Stimulated activated CD4-positive, alpha-beta T cell treated with anti-CD3 and anti-CD28 coated beads, Interleukin-2, amount 100 ng/mL, for 48 hours (primary cell): ENCODE measurements at regions not wholly inside any gene's neighbourhood (a gene's known extent, or its start where the extent isn't known, plus 50 kb on each side); places are given as distances from the start of the nearest gene placed in this dataset.

Experiments
- DNase-seq, 2 donors: peaks; one replicate each; pipeline ENCODE4 v3.0.0-alpha.2; 2020

DNA sequence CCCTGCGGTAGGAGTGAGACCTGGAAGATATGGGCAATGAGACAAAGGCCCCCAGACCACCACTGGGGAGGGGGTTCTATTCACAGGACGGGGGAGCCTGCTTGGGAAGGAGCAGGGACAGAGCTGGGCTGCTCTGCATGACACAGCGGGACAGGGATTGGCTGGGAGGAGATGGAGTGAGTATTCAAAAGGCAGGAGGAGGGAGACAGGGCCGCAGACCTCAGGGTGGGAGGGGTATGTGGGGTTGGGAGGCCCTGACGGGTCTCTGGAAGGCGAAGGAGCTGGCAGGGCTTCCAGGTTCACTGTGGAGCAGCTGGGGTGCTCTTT is 60.8 kb upstream of the RPS6KA2 start:
- DNase-seq: no peak

- no peak for DNase-seq
Observed at GRCh38 chr6:166687070-166687878, 60.2 kb upstream of the RPS6KA2 start.

DNA sequence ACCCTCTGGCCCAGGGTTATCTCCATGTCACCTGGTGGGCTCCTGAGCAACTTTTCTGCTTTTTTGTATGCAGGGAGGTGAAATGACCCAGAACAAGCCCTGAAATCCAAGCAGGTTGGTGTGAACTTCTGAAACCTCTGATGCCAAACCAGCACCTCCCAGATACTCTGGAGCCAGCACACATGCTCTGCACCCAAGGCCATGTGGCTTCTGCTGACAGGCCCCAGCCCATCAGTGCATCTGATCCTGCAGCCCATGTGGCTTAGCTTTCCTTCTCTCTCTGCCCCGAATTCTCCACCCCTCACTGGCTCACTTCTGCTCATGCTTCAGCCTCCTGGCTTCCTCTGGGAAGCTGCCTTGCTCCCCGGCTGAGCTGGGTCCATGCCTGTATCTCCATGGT is 59.3 kb upstream of the RPS6KA2 start:
- DNase-seq: no peak

DNA sequence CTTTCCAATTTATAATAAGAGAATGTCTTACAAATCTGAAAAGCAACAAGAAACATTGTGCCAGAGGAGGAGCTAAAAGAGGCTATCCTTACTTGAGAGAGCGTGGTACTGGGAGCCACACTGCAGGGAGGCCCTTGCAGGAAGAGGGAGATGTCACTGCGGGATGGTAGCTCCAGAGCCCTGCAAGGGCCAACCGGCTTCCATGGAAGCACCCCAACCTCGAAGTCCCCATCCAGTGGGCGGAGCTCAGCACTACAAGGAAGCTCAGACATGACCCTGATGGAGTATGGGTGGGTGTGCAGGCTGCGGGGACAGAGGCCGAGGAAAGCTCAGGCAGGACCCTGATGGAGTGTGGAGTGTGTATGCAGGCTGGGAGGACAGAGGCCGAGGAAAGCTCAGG is 57.8 kb upstream of the RPS6KA2 start:
- DNase-seq: no peak

- no peak for DNase-seq
Observed at GRCh38 chr6:166684170-166684569, 57.1 kb upstream of the RPS6KA2 start.

GRCh38 chr6:166683477-166683876 is 56.4 kb upstream of the RPS6KA2 start:
- no peak for DNase-seq

GRCh38 chr6:166679566-166679965 is 52.5 kb upstream of the RPS6KA2 start:
- no peak for DNase-seq

DNA sequence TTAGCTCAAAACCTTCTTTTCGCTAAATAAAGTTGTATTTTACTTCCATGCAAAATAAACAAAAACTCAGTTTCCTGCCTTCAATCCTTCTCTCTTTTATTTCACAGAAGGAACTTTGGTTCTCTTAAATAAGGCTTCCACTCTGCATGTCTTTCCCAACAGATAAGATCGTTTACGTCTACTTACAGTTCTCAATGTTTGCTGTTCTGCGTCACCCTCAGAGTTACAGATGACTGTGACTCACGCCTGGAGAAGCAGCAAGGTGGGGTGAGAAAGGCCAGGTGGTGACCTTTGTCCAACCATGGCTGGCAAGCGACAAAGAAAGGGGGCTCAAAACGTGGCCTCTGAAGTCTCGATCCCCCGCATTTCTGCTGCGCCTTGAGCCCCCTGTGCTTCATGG is 51.4 kb upstream of the RPS6KA2 start:
- no peak for DNase-seq

GRCh38 chr6:166677941-166678340 is 50.9 kb upstream of the RPS6KA2 start:
- DNase-seq: no peak
